GM11168 (cell line): ENCODE measurements at regions not wholly inside any gene's neighbourhood (a gene's known extent, or its start where the extent isn't known, plus 50 kb on each side); places are given as distances from the start of the nearest gene placed in this dataset.
"Not testable (repeated sequence)": the region's sequence is repeated elsewhere in the genome, so short reads cannot be mapped to it uniquely, and the experiment has no call there.

Source experiments
- in situ Hi-C: fragments of 300-500 bp; cut with MboI; formaldehyde crosslinking; loops from one replicate; pipeline ENCODE4 v1.12.0; 2022; ENCODE audit warnings: low sequenced_read_pairs; ENCODE audit not compliant: unreplicated experiment

DNA sequence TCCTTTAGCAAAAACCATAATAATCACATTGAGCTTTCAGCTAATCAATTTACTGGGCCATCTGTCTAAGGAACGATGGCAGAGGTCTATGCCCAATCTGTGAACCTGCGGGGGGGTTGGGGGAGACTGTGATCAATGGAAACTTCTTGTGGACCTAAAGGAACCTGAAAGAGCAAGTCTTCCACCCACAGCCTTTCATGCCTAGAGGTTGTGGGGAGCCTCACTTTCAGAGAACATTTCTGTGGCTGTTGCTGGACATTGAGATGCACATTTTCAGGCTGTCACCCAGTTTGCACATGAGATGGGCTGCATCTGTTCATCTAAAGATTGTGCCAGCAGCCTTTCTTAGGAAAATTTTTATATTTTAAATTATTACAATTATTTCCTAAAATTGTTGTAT, 310.0 kb upstream of the SPTLC3 start:
- in situ Hi-C loops: no loop called here

DNA sequence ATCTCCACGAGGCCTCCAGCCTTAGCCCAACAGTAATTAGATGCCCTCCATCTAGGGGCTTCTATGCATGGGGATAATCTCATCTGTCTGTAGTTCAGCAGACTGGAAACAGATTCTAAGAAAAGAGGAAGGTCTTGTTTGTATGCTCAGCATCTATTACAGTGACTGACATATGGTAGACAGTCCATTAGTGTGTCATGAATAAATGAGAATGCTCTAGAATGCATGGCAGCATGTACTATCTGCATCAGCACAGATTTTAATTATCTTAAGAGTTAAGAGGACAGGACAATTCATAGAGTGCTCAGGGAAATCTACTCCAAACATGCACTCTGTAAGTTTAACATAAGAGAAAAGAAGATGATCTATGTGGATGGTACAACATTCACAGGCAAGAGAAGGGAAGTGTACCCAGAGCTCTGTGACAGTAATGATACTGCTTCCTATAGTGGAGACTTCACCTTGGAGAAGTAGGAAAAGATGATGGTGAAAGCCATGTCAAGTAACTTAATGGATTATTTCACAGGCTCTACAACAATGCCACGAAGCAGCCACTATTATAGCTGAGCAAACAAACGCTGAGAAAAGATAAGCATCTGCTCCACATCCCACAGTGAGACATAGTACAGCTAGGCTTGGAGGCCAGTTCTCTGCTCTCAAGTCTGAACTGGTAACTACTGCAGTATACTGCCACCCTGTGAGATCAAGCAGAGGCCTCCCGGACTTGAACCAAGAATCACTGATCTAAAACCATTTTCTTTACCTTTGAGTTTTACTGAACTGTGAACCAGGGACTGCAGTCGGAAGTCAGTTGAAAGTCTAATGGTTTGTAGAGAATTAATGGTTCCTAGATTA, 309.2 kb upstream of the SPTLC3 start:
- in situ Hi-C loops: no loop called here

DNA sequence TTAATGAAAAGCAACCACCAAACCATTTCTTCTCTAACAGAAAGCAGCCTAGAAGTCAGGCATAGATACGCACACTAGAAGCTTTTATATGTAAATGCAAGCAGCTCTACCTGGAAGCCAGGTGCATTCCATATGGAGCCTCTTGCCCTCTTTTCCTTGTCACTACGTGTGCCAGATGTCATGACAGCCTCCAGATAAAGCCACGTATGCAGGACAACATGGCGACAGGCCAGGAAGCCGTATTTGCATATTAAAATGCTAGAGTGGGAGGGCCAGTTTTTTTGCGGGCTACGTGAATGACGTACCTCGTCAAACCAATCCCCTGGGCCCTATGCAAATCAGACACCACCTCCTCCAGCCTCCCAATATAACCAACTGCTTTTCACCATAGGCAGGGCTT, 308.1 kb upstream of the SPTLC3 start:
- in situ Hi-C loops: no loop called here

- in situ Hi-C loops: no loop called here
Observed at GRCh38 chr20:12702312-12702711, 306.5 kb upstream of the SPTLC3 start.

GRCh38 chr20:12715371-12715770, 293.4 kb upstream of the SPTLC3 start:
- in situ Hi-C loops: no loop called here

- in situ Hi-C loops: no loop called here
Observed at GRCh38 chr20:12715991-12716680, 292.6 kb upstream of the SPTLC3 start.

DNA sequence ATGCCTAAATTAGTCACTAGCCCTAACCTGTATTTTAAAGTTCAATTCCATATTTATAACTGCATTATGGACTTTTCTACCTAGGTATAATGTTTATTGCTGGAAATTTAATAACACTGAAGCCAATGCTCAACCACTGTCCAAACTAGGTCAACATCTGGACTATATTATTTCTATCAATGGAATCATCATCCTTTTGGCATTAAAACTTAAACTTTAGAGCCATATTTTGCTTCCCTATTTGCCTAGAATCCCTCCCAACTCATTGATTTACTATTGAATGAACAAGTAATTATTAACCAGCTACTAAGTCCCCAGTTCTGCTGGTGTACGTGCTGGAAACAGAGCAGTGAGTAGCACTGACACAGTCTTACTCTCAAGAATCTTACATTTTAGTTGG, 291.7 kb upstream of the SPTLC3 start:
- in situ Hi-C loops: no loop called here

GRCh38 chr20:12718619-12719018, 290.2 kb upstream of the SPTLC3 start:
- in situ Hi-C loops: no loop called here

GRCh38 chr20:12721636-12722035, 287.1 kb upstream of the SPTLC3 start:
- in situ Hi-C loops: no loop called here

DNA sequence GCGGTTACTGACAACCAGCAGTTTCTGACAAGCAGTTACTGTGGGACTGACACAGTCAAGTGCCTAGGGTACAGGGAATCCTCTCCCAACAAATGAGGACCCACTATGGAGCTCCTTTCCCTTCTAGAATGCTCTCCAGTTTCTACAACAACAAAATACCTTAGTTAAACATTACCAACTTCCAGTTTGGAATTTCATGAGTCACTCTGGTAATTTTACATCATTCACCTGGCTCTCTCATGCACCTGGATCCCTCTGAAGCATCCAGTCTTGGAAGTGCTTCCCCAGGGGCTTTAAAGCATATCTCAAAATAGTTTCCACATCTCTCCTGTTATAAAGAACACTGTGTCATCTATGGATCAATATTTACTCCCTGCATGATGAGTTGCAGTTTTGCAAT, 286.7 kb upstream of the SPTLC3 start:
- in situ Hi-C loops: no loop called here

DNA sequence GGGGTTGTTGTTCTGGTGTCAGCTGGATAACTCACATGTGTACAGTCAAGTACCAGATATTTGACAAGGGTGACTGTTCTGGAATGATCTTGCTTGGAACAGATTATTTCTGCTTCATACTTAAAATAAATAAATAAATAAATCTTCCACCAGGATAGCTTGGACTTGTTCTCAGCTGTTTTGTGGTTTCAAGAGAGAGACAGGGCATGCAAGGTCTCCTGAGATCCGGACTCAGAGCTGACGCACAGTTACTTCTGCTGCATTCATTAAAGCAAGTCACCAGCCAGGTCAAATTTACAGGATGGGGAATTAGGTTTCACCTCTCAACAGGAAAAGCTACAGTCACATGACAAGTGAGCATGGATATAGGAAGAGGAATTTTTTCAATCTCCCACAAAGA, 285.0 kb upstream of the SPTLC3 start:
- in situ Hi-C loops: no loop called here

DNA sequence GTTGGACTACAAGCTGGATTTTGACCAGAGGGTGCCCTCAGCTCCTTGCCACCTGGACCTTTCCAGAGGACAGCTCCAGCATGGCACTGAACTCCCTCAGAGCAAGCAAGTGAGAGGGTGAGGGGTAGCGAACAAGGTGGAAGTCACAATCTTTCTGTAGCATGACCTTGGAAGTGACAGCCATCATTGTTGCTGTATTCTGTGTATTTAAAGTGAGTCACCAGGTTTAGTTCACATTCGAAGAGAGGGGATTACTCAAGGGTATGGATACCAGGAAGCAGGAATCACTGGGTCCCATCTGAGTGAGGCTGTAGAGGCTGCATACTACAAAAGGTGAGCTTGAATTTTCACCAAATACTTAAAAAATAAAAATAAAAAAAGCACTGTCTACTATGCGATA, 280.0 kb upstream of the SPTLC3 start:
- in situ Hi-C loops: no loop called here

DNA sequence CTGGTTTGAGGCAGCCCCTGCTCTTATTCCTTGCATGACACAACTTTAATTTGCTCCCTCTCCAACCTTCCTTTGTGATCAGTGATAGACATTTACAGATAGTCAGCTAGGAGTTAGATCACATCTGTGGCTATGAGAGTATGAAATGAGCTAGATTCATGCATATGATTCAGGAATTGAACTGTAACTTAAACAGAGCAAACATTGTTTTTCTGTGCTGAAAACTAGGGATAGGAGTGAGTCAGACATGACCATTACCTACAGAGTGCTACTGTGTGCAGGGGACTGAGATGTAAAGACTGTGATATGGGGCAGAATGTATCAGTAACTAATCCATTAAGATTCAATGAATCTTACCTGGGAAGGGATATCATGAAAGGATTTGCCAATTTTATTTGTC, 279.4 kb upstream of the SPTLC3 start:
- in situ Hi-C loops: no loop called here

DNA sequence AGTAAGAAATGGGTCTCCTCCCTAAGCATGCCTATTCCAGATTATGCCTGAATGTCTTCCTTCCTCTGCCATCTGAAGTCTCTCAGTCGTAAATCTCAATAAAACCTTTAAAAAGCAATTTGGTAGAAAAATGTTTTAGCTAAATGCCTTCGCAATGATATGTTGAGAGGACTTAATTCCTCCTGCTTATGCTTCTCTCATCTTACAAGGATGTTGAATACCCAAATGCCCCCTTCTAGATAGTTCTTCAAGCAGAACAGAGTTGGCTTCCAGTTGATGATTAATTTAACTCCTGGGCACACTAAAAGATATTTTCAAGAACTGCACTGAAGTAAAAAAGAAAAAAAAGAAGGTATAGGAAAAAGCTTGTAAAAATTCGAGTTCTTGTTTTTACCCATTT, 275.0 kb upstream of the SPTLC3 start:
- in situ Hi-C loops: no loop called here

GRCh38 chr20:12737497-12737896, 271.3 kb upstream of the SPTLC3 start:
- in situ Hi-C loops: no loop called here

DNA sequence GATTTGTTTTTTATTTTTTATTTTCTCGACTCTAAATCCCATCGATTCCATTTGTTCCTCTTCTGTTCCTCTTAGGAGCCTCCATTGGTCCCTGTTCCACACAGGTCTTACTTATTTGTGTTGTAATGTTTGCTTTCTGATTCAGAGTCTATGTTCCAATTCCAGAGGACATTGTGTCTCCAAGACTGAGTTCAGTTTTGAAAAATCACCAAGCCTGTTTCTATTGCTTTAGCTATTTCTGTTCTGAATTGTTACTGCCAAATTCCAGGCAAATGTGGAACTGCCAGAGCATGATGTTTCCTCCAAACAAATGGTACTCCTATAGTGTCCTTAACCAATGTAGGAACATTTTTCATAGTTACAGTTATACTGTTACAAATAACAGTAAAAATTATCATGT, 270.9 kb upstream of the SPTLC3 start:
- in situ Hi-C loops: no loop called here

- in situ Hi-C loops: no loop called here
Observed at GRCh38 chr20:12740647-12741046, 268.1 kb upstream of the SPTLC3 start.

DNA sequence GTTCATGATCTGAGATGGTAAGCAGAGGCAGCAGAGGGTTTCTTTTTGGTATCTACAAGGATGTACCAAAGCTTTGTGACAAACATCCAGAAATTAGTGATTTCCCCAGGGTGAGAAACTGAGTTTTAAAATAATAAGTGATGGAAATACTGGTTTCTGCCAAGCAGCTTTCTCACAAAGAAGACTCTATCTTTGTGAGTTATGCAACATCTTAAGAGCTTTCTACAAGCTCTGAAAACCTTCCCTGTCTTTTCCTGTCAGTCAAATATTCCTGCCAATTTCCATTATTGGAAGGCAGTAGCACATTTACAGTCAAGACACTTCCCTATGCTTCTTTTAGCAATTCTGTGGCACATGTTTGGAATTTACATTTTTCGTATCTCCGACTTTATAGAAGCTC, 264.7 kb upstream of the SPTLC3 start:
- in situ Hi-C loops: no loop called here

DNA sequence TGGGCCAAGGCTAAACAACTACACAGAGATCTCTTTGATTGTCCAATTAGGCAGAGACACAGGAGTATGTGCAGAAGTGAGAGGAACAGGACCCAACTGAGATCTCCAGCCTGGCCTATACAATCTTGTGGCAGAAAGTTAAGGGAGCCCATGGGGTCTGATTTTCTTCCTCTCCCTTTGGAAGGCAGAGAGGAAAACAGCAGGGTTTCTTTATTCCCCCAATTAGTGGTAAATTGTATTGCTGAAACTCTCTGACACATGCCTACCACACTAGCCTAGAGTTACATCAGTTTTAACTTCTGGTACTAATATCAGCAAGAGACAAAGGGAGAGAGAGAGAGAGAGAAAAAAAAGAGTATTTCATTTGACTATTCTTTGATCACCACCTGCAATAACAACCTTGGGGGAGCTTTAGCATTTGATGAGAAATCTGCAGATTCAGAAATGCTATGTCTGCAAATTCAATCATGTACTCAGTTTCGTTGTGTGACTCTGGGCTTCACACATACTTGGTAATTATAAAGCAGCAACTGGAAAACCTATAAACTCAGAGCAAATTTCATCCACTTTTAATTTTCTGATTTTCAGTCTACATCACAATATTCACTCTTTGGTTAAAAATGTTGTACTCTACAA, 260.3 kb upstream of the SPTLC3 start:
- in situ Hi-C loops: no loop called here

GRCh38 chr20:12750221-12750620, 258.6 kb upstream of the SPTLC3 start:
- in situ Hi-C loops: no loop called here

GRCh38 chr20:12752900-12753693, 255.7 kb upstream of the SPTLC3 start:
- in situ Hi-C loops: not testable (repeated sequence)
